ENCODE measurements at regions not wholly inside any gene's neighbourhood (a gene's known extent, or its start where the extent isn't known, plus 50 kb on each side); places are given as distances from the start of the nearest gene placed in this dataset.

DNA sequence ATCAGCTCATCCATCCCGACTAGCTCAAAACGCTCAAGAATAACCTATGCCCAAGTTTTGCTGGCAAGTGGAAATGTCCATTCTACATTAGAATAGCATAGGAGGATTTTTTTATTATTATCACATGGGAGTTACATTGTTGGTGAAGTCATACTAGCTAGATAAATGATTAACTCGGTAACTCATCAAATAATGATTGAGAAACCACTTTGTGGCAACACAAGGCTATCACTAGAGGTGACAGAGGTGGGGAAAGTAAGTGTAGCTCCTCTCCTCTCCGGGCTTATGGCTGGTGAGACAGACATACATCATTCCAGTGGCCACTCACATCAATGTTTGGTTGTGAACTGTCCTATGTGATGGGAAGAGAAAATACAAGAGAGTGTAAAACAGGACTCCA is 161.6 kb downstream of the ZIC5 start:
- H3K27ac Mint-ChIP-seq (ENCODE audit: unreplicated experiment), result no peak overlapping the region
- no peaks in the 10 kb centered on the region for H3K9me3 Mint-ChIP-seq (ENCODE audit: low read depth)
- no peaks in the 10 kb centered on the region for H3K27me3 Mint-ChIP-seq (ENCODE audit: low read depth)
- TF ChIP-seq, protein P1, sequence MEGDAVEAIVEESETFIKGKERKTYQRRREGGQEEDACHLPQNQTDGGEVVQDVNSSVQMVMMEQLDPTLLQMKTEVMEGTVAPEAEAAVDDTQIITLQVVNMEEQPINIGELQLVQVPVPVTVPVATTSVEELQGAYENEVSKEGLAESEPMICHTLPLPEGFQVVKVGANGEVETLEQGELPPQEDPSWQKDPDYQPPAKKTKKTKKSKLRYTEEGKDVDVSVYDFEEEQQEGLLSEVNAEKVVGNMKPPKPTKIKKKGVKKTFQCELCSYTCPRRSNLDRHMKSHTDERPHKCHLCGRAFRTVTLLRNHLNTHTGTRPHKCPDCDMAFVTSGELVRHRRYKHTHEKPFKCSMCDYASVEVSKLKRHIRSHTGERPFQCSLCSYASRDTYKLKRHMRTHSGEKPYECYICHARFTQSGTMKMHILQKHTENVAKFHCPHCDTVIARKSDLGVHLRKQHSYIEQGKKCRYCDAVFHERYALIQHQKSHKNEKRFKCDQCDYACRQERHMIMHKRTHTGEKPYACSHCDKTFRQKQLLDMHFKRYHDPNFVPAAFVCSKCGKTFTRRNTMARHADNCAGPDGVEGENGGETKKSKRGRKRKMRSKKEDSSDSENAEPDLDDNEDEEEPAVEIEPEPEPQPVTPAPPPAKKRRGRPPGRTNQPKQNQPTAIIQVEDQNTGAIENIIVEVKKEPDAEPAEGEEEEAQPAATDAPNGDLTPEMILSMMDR (IDR thresholded peaks at IDR 0.05), result no peak
- H3K36me3 Mint-ChIP-seq (ENCODE audit: low read depth), result no peaks in the 10 kb centered on the region
- no peak overlapping the region for H3K4me3 Mint-ChIP-seq (ENCODE audit: unreplicated experiment)
- no peak for DNase-seq (ENCODE audit: low spot score)
- peaks cover 11% of the 10 kb centered on the region for H3K4me1 Mint-ChIP-seq (ENCODE audit: low read depth)

DNA sequence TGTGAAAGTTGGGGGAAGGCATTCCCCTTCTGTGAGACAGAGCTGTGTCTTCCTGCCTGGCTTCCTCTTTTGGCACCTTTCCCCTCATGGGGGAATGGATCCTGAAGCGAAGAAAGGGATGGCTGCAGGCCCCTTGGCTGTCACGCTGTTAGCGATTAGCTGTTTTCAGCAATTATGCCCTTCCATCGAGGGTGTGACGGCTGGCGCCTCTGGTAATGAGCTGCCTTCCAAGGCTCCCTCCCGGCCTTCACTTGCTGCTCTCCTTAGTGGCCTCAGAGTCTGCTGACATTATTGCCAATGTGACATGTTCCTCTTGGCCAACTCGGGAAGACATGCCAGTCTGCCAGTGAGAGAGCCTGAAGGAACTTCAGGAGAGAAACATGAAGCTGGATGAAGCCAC is 162.1 kb downstream of the ZIC5 start:
- Mint-ChIP-seq H3K4me3 (ENCODE audit: unreplicated experiment) (no peak overlapping the region), H3K36me3 (ENCODE audit: low read depth) (no peaks in the 10 kb centered on the region), H3K4me1 (ENCODE audit: low read depth) (peaks cover 11% of the 10 kb centered on the region), H3K27ac (ENCODE audit: unreplicated experiment) (no peak overlapping the region), H3K27me3 (ENCODE audit: low read depth) (peaks cover under 1% of the 10 kb centered on the region), H3K9me3 (ENCODE audit: low read depth) (no peaks in the 10 kb centered on the region)
- no peak for DNase-seq (ENCODE audit: low spot score)
- TF ChIP-seq, protein P1 (IDR thresholded peaks at IDR 0.05), result no peak

DNA sequence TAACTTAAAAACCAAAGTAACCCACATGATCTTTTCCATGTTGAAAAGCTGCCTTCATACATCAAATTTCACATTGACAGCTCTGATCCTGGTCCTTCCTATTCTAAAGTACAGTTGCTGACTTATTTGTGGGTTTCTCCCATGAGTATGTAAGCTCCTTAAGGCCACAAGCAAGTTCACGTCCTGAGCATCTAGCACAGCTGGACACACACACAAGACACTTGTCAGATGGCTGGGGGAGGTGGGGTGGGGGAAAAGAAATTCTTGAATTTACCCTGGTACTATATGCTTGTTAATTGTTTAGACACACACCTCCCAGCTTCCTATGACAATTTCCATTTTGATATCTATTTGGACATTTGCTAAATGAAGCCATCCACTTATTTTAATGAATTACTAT is 162.8 kb downstream of the ZIC5 start:
- no peaks in the 10 kb centered on the region for H3K9me3 Mint-ChIP-seq (ENCODE audit: low read depth)
- no peak overlapping the region for H3K4me3 Mint-ChIP-seq (ENCODE audit: unreplicated experiment)
- H3K27ac Mint-ChIP-seq (ENCODE audit: unreplicated experiment), result no peak overlapping the region
- H3K4me1 Mint-ChIP-seq (ENCODE audit: low read depth), result peaks cover 11% of the 10 kb centered on the region
- TF ChIP-seq, protein P1 (IDR thresholded peaks at IDR 0.05), result no peak
- no peaks in the 10 kb centered on the region for H3K36me3 Mint-ChIP-seq (ENCODE audit: low read depth)
- no peak for DNase-seq (ENCODE audit: low spot score)
- H3K27me3 Mint-ChIP-seq (ENCODE audit: low read depth), result peaks cover 6% of the 10 kb centered on the region

DNA sequence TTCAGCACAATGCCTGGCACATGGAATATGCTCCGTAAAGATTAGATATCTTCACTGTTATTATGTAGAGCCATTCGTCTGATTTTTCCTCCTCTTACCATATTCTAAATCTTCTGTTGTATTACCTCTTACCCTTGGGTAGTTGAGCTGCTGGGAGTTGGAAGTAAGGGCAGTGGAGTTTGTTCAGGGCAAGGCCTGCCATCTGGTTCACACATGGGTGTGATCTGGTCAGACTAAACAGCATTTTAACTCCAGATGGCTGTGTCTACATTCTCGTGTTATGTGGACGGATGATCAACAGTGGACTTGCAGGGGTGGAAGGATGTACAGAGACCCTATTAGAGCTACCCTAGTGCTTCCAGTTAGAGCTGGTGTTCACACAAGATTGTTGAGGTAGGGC is 164.9 kb downstream of the ZIC5 start:
- DNase-seq (ENCODE audit: low spot score), result no peak
- H3K4me1 Mint-ChIP-seq (ENCODE audit: low read depth), result no peaks in the 10 kb centered on the region
- no peak overlapping the region for H3K27ac Mint-ChIP-seq (ENCODE audit: unreplicated experiment)
- H3K9me3 Mint-ChIP-seq (ENCODE audit: low read depth), result no peaks in the 10 kb centered on the region
- H3K36me3 Mint-ChIP-seq (ENCODE audit: low read depth), result no peaks in the 10 kb centered on the region
- TF ChIP-seq, protein P1 (IDR thresholded peaks at IDR 0.05), result no peak
- H3K4me3 Mint-ChIP-seq (ENCODE audit: unreplicated experiment), result no peak overlapping the region
- peaks cover 9% of the 10 kb centered on the region for H3K27me3 Mint-ChIP-seq (ENCODE audit: low read depth)

DNA sequence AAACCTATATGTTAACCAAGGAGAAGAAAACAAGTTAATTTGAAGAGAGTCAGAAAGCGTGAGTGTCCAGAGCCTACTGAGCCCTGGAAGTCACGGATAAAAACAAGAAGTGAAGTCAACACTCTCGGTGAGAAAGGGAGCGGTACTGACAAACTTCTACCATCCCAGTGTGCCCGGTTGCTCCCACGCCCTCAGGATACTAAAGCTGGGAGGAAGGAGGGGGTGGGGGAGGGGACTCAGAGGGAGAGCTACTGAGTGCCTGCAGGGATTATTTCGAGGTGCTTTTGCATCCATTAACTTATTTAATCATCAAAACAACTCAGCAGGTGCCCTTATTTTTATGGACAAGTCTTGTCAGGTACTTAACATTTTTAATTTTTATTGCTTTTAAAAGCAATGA is 166.2 kb downstream of the ZIC5 start:
- H3K4me3 Mint-ChIP-seq (ENCODE audit: unreplicated experiment), result no peak overlapping the region
- H3K9me3 Mint-ChIP-seq (ENCODE audit: low read depth), result no peaks in the 10 kb centered on the region
- peaks cover 9% of the 10 kb centered on the region for H3K27me3 Mint-ChIP-seq (ENCODE audit: low read depth)
- DNase-seq (ENCODE audit: low spot score), result no peak
- H3K27ac Mint-ChIP-seq (ENCODE audit: unreplicated experiment), result no peak overlapping the region
- H3K36me3 Mint-ChIP-seq (ENCODE audit: low read depth), result no peaks in the 10 kb centered on the region
- TF ChIP-seq, protein P1 (IDR thresholded peaks at IDR 0.05), result no peak
- H3K4me1 Mint-ChIP-seq (ENCODE audit: low read depth), result no peaks in the 10 kb centered on the region
